Panc1 (cell line): ENCODE measurements at regions not wholly inside any gene's neighbourhood (a gene's known extent, or its start where the extent isn't known, plus 50 kb on each side); places are given as distances from the start of the nearest gene placed in this dataset.

Experiments used
- ATAC-seq: fragments of 200-7000 bp; cut with Tn5 transposase; 2 replicates; pipeline ENCODE4 v1.9.1; 2020; ENCODE audit warnings: mild to moderate bottlenecking, moderate library complexity
- BruUV-seq: library from RNA; stranded (reverse); fragments of 400-500 nt; replicated peaks from 2 replicates; lab custom pipeline; 2021; lab: Mats Ljungman, UMichigan
- CTCF ChIA-PET: fragments of 300-600 bp; sonication (Branson Sonifier 250); formaldehyde crosslinking; loops from one replicate; lab custom pipeline; 2022; ENCODE audit warnings: antibody characterized with exemption; lab: Charles Lee
- POLR2A ChIA-PET: fragments of 300-600 bp; sonication (Branson Sonifier 250); formaldehyde crosslinking; loops from one replicate; lab custom pipeline; 2022; ENCODE audit warnings: antibody characterized with exemption; lab: Charles Lee
- DNase-seq: peaks from one replicate; pipeline ENCODE4 v3.0.0-alpha.2; 2010; ENCODE audit warnings: low read depth, low spot score
- H3K27ac ChIP-seq: 2 replicates; pipeline ENCODE4 v1.5.1; 2011; ENCODE audit warnings: mild to moderate bottlenecking, low read length, inconsistent platforms
- H3K27me3 ChIP-seq: fragments of 200-500 bp; sonication (Bioruptor generic); 2 replicates; pipeline ENCODE4 v1.6.0; 2014; ENCODE audit warnings: low read length, inconsistent platforms; ENCODE audit not compliant: control insufficient read depth, insufficient read depth
- H3K36me3 ChIP-seq: fragments of 200-500 bp; sonication (Bioruptor generic); 2 replicates; pipeline ENCODE4 v1.5.1; 2014; ENCODE audit warnings: inconsistent platforms, mild to moderate bottlenecking, low read length, moderate library complexity; ENCODE audit not compliant: control insufficient read depth, insufficient read depth
- H3K4me1 ChIP-seq: 2 replicates; pipeline ENCODE4 v1.5.1; 2011; ENCODE audit warnings: inconsistent platforms, mild to moderate bottlenecking, low read length, moderate library complexity; ENCODE audit not compliant: control insufficient read depth, insufficient read depth
- H3K4me3 ChIP-seq, 2 experiments: 2 replicates each; pipeline ENCODE4 v1.5.1; 2011 to 2012; ENCODE audit warnings: low read depth in 2 of 2, low read length in 2 of 2, mild to moderate bottlenecking in 2 of 2, inconsistent platforms in 1 of 2, moderate library complexity in 1 of 2
- H3K9me3 ChIP-seq: fragments of 200-500 bp; sonication (Bioruptor generic); 2 replicates; pipeline ENCODE4 v1.5.1; 2014; ENCODE audit warnings: low read depth, mild to moderate bottlenecking, inconsistent platforms, low read length, moderate library complexity; ENCODE audit not compliant: control insufficient read depth, insufficient read depth
- POLR2AphosphoS5 ChIP-seq: IDR thresholded peaks from 2 replicates; pipeline ENCODE4 v1.6.1; 2012; ENCODE audit warnings: mild to moderate bottlenecking, low read depth, low read length, moderate library complexity
- SIN3A ChIP-seq: IDR thresholded peaks from 2 replicates; pipeline ENCODE4 v1.6.1; 2012; ENCODE audit warnings: low read depth, mild to moderate bottlenecking, low read length, moderate library complexity, borderline replicate concordance; ENCODE audit not compliant: insufficient read depth
- TCF7L2 ChIP-seq: IDR thresholded peaks from 2 replicates; pipeline ENCODE4 v1.6.1; 2011; ENCODE audit warnings: mild to moderate bottlenecking, low read depth, low read length, inconsistent platforms
- in situ Hi-C: cut with HindIII; loops from 2 replicates; pipeline ENCODE4 v1.10.0; 2016; ENCODE audit warnings: low sequenced_read_pairs, low pct_unique_long_range_greater_than_20kb
- intact Hi-C: fragments of 100-400 bp; cut with micrococcal nuclease; formaldehyde crosslinking; loops from one replicate; pipeline ENCODE4 v1.10.0; 2022; ENCODE audit not compliant: unreplicated experiment
- TF ChIP-seq, protein P1 (sequence below), 2 experiments: IDR thresholded peaks; 2 replicates each; pipeline ENCODE4 v1.6.1; 2011 to 2012; ENCODE audit warnings: low read depth in 2 of 2, control low read depth in 1 of 2, low read length in 1 of 2, mild to moderate bottlenecking in 1 of 2, moderate library complexity in 1 of 2; ENCODE audit not compliant: insufficient read depth in 1 of 2
- TF ChIP-seq, protein P2 (sequence below): fragments of 450-650 bp; IDR thresholded peaks from 2 replicates; pipeline ENCODE4 v1.5.1; 2017; ENCODE audit warnings: mild to moderate bottlenecking

DNA sequence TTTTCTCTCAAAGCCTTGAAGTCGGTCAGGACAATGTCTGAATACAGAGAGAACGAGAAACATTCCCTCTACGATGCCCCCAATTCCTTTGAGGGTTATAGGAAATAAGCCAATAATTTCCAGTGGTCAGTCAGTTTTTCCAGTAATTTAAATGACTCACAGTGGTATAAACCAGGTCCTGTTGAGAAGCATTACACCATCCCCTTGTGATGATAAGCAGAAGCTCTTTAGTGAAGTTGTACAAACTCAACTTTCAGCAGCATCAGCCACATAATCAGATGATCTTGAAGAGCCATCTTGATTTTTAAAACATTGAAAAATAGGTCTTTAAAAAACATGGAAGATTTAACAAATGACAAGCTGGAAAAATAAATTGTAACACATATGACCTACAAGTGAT lies 173.9 kb upstream of the ZNF462 start:
- in situ Hi-C loops = no loop called here
- Histone ChIP-seq H3K4me3 (no peak overlapping the region), H3K27ac (no peak overlapping the region), H3K4me1 (no peaks in the 10 kb centered on the region), H3K9me3 (no peaks in the 10 kb centered on the region), H3K27me3 (no peaks in the 10 kb centered on the region), H3K36me3 (no peaks in the 10 kb centered on the region)
- ChIA-PET POLR2A (no interaction called here), CTCF (no interaction called here)
- no peak for TF ChIP-seq POLR2AphosphoS5
- TF ChIP-seq, protein P1, sequence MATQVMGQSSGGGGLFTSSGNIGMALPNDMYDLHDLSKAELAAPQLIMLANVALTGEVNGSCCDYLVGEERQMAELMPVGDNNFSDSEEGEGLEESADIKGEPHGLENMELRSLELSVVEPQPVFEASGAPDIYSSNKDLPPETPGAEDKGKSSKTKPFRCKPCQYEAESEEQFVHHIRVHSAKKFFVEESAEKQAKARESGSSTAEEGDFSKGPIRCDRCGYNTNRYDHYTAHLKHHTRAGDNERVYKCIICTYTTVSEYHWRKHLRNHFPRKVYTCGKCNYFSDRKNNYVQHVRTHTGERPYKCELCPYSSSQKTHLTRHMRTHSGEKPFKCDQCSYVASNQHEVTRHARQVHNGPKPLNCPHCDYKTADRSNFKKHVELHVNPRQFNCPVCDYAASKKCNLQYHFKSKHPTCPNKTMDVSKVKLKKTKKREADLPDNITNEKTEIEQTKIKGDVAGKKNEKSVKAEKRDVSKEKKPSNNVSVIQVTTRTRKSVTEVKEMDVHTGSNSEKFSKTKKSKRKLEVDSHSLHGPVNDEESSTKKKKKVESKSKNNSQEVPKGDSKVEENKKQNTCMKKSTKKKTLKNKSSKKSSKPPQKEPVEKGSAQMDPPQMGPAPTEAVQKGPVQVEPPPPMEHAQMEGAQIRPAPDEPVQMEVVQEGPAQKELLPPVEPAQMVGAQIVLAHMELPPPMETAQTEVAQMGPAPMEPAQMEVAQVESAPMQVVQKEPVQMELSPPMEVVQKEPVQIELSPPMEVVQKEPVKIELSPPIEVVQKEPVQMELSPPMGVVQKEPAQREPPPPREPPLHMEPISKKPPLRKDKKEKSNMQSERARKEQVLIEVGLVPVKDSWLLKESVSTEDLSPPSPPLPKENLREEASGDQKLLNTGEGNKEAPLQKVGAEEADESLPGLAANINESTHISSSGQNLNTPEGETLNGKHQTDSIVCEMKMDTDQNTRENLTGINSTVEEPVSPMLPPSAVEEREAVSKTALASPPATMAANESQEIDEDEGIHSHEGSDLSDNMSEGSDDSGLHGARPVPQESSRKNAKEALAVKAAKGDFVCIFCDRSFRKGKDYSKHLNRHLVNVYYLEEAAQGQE (IDR thresholded peaks at IDR 0.05; ENCODE audit: insufficient read depth in 1 of 2, low read depth in 2 of 2, low read length in 1 of 2) = no peak
- TF ChIP-seq SIN3A = no peak
- no peak for TF ChIP-seq TCF7L2
- TF ChIP-seq, protein P2, sequence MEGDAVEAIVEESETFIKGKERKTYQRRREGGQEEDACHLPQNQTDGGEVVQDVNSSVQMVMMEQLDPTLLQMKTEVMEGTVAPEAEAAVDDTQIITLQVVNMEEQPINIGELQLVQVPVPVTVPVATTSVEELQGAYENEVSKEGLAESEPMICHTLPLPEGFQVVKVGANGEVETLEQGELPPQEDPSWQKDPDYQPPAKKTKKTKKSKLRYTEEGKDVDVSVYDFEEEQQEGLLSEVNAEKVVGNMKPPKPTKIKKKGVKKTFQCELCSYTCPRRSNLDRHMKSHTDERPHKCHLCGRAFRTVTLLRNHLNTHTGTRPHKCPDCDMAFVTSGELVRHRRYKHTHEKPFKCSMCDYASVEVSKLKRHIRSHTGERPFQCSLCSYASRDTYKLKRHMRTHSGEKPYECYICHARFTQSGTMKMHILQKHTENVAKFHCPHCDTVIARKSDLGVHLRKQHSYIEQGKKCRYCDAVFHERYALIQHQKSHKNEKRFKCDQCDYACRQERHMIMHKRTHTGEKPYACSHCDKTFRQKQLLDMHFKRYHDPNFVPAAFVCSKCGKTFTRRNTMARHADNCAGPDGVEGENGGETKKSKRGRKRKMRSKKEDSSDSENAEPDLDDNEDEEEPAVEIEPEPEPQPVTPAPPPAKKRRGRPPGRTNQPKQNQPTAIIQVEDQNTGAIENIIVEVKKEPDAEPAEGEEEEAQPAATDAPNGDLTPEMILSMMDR = no peak
- ATAC-seq (no peak), DNase-seq (no peak)
- no TSS peak for BruUV-seq
- intact Hi-C loops = no loop called here

DNA sequence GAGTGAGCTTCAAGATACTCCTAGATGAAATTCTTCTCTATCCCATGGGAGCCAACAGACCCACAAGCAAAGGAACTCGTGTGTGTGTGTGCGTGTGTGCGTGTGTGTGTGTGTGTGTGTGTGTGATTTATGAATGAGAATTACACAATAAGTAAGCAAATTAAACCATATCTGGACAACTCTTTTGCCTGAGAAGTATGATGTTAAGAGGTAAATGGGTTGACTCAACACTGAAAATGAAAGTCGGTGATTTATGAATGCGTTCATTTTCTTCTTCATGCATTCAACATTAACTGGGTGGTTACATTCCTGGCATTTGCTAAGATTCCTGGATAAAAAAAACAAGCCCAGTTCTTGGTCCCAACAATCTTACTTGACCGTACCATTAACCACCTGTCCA lies 171.3 kb upstream of the ZNF462 start:
- Histone ChIP-seq H3K4me1 (no peaks in the 10 kb centered on the region), H3K4me3 (no peak overlapping the region), H3K36me3 (no peaks in the 10 kb centered on the region), H3K27ac (no peak overlapping the region), H3K9me3 (no peaks in the 10 kb centered on the region), H3K27me3 (no peaks in the 10 kb centered on the region)
- no peak for ATAC-seq
- no TSS peak for BruUV-seq
- TF ChIP-seq, protein P2 = no peak
- TF ChIP-seq POLR2AphosphoS5 = no peak
- TF ChIP-seq TCF7L2 = no peak
- TF ChIP-seq, protein P1 (IDR thresholded peaks at IDR 0.05; ENCODE audit: insufficient read depth in 1 of 2, low read depth in 2 of 2, low read length in 1 of 2) = no peak
- TF ChIP-seq SIN3A = no peak
- no peak for DNase-seq
- in situ Hi-C loops (no loop called here), intact Hi-C loops (no loop called here)
- ChIA-PET POLR2A (no interaction called here), CTCF (no interaction called here)
